Epidermal melanocyte (primary cell): ENCODE measurements at regions not wholly inside any gene's neighbourhood (a gene's known extent, or its start where the extent isn't known, plus 50 kb on each side); places are given as distances from the start of the nearest gene placed in this dataset.

Experiments used
- DNase-seq: peaks from one replicate; pipeline ENCODE4 v3.0.0; 2011; ENCODE audit warnings: low spot score; ENCODE audit not compliant: insufficient read length

- no peak for DNase-seq
These were observed 455.0 kb upstream of the GJE1 start for GRCh38 chr6:141677598-141678211.

- no peak for DNase-seq
These were observed 456.8 kb upstream of the GJE1 start for GRCh38 chr6:141675957-141676356.

GRCh38 chr6:141669141-141669540, 463.6 kb upstream of the GJE1 start:
- DNase-seq: no peak

GRCh38 chr6:141667580-141668309, 465.0 kb upstream of the GJE1 start:
- DNase-seq: no peak

GRCh38 chr6:141666187-141666586, 466.5 kb upstream of the GJE1 start:
- DNase-seq: no peak

GRCh38 chr6:141664744-141665143, 468.0 kb upstream of the GJE1 start:
- no peak for DNase-seq

- no peak for DNase-seq
These were observed 473.1 kb upstream of the GJE1 start for GRCh38 chr6:141659582-141659981.

- DNase-seq: no peak
These were observed 474.0 kb upstream of the GJE1 start for GRCh38 chr6:141658696-141659095.

- no peak for DNase-seq
These were observed 474.9 kb upstream of the GJE1 start for GRCh38 chr6:141657812-141658211.

- no peak for DNase-seq
These were observed 479.1 kb upstream of the GJE1 start for GRCh38 chr6:141653590-141653989.

GRCh38 chr6:141641951-141642350, 490.8 kb upstream of the GJE1 start:
- no peak for DNase-seq

- no peak for DNase-seq
These were observed 491.3 kb upstream of the GJE1 start for GRCh38 chr6:141641406-141641805.

GRCh38 chr6:141635621-141636020, 497.1 kb upstream of the GJE1 start:
- no peak for DNase-seq

GRCh38 chr6:141634269-141634668, 498.5 kb upstream of the GJE1 start:
- DNase-seq: no peak

GRCh38 chr6:141624301-141624700, 508.4 kb upstream of the GJE1 start:
- no peak for DNase-seq

GRCh38 chr6:141618180-141618581, 514.5 kb upstream of the GJE1 start:
- DNase-seq: no peak

- no peak for DNase-seq
These were observed 522.0 kb upstream of the GJE1 start for GRCh38 chr6:141610741-141611140.

- DNase-seq: no peak
These were observed 524.8 kb upstream of the GJE1 start for GRCh38 chr6:141607956-141608355.

GRCh38 chr6:141598487-141598886, 534.2 kb upstream of the GJE1 start:
- DNase-seq: no peak

GRCh38 chr6:141594874-141595273, 537.9 kb upstream of the GJE1 start:
- no peak for DNase-seq

- no peak for DNase-seq
These were observed 539.4 kb upstream of the GJE1 start for GRCh38 chr6:141593311-141593710.

GRCh38 chr6:141587482-141588266, 545.1 kb upstream of the GJE1 start:
- peak; percentile 16 for DNase-seq
